SK-N-SH treated with all-trans-retinoic acid at 6 μM for 48 hours (cell line): ENCODE measurements at regions not wholly inside any gene's neighbourhood (a gene's known extent, or its start where the extent isn't known, plus 50 kb on each side); places are given as distances from the start of the nearest gene placed in this dataset.

Source experiments
- ARNTL ChIP-seq: fragments of 450-650 bp; formaldehyde crosslinking; IDR thresholded peaks from 2 replicates; pipeline ENCODE4 v1.5.0; 2020; ENCODE audit warnings: low read depth, mild to moderate bottlenecking, moderate library complexity, borderline replicate concordance
- BACH2 ChIP-seq: fragments of 250-450 bp; sonication (Bioruptor Pico); IDR thresholded peaks from 2 replicates; pipeline ENCODE4 v1.9.0; 2021; ENCODE audit warnings: mild to moderate bottlenecking, borderline replicate concordance
- CREB5 ChIP-seq: fragments of 250-450 bp; sonication (Bioruptor Pico); IDR thresholded peaks from 2 replicates; pipeline ENCODE4 v1.5.1; 2020; ENCODE audit warnings: low read depth, mild to moderate bottlenecking, moderate library complexity
- CSRNP3 ChIP-seq: fragments of 250-450 bp; sonication (Bioruptor Pico); IDR thresholded peaks from 2 replicates; pipeline ENCODE4 v1.5.1; 2021; ENCODE audit warnings: mild to moderate bottlenecking, moderate library complexity
- ESRRG ChIP-seq: fragments of 250-450 bp; sonication (Bioruptor Pico); IDR thresholded peaks from 2 replicates; pipeline ENCODE4 v1.6.1; 2021; ENCODE audit warnings: mild to moderate bottlenecking
- PATZ1 ChIP-seq: fragments of 250-450 bp; sonication (Bioruptor Pico); IDR thresholded peaks from 2 replicates; pipeline ENCODE4 v1.8.0; 2020; ENCODE audit warnings: mild to moderate bottlenecking, moderate library complexity, borderline replicate concordance
- RARB ChIP-seq: fragments of 250-450 bp; sonication (Bioruptor Pico); IDR thresholded peaks from 2 replicates; pipeline ENCODE4 v1.8.0; 2021; ENCODE audit warnings: mild to moderate bottlenecking, moderate library complexity
- TOX ChIP-seq: fragments of 250-450 bp; sonication (Bioruptor Pico); IDR thresholded peaks from 2 replicates; pipeline ENCODE4 v1.8.0; 2021; ENCODE audit warnings: mild to moderate bottlenecking, moderate library complexity, borderline replicate concordance
- ZFP3 ChIP-seq: fragments of 250-450 bp; sonication (Bioruptor Pico); IDR thresholded peaks from 2 replicates; pipeline ENCODE4 v1.5.0; 2020; ENCODE audit warnings: mild to moderate bottlenecking, moderate library complexity
- ZFP30 ChIP-seq: fragments of 450-650 bp; formaldehyde crosslinking; IDR thresholded peaks from 2 replicates; pipeline ENCODE4 v1.5.0; 2022; ENCODE audit warnings: mild to moderate bottlenecking, moderate library complexity

GRCh38 chr10:112005044-112005443, 178.5 kb downstream of the GPAM start:
- TF ChIP-seq ZFP30 (CRISPR knock-in tag): no peak
- TF ChIP-seq ARNTL (CRISPR knock-in tag): no peak
- no peak for TF ChIP-seq ESRRG (CRISPR knock-in tag)
- TF ChIP-seq CREB5 (CRISPR knock-in tag): no peak
- no peak for TF ChIP-seq CSRNP3 (CRISPR knock-in tag)
- TF ChIP-seq ZFP3: no peak
- TF ChIP-seq RARB (CRISPR knock-in tag): no peak
- TF ChIP-seq BACH2 (CRISPR knock-in tag): no peak
- TF ChIP-seq TOX (CRISPR knock-in tag): no peak
- TF ChIP-seq PATZ1 (CRISPR knock-in tag): no peak
